KMS-11 (cell line): ENCODE measurements at regions not wholly inside any gene's neighbourhood (a gene's known extent, or its start where the extent isn't known, plus 50 kb on each side); places are given as distances from the start of the nearest gene placed in this dataset.
A peak's percentile ranks its signal among the peaks of the same experiment; 100 is the strongest.

Experiments used
- H2AFZ ChIP-seq: fragments of 200-600 bp; sonication (generic); 2 replicates; pipeline ENCODE4 v1.6.1; 2016; ENCODE audit warnings: antibody characterized with exemption, mixed run types, low read depth
- H3K27ac ChIP-seq: fragments of 200-600 bp; sonication (generic); 2 replicates; pipeline ENCODE4 v1.6.1; 2016; ENCODE audit warnings: mild to moderate bottlenecking, mixed run types
- H3K27me3 ChIP-seq: fragments of 200-600 bp; sonication (generic); 2 replicates; pipeline ENCODE4 v1.6.1; 2017; ENCODE audit warnings: mild to moderate bottlenecking, low read depth, mixed run types, moderate library complexity; ENCODE audit not compliant: insufficient read depth
- H3K36me3 ChIP-seq: fragments of 200-600 bp; sonication (generic); 2 replicates; pipeline ENCODE4 v1.6.1; 2017; ENCODE audit warnings: mild to moderate bottlenecking, mixed run types; ENCODE audit not compliant: insufficient read depth
- H3K4me1 ChIP-seq: fragments of 200-600 bp; sonication (generic); 2 replicates; pipeline ENCODE4 v1.6.1; 2016; ENCODE audit warnings: mild to moderate bottlenecking, low read depth, mixed run types; ENCODE audit not compliant: poor library complexity, severe bottlenecking
- H3K4me2 ChIP-seq: fragments of 200-600 bp; sonication (generic); 2 replicates; pipeline ENCODE4 v1.7.0; 2016; ENCODE audit warnings: mild to moderate bottlenecking, mixed run types
- H3K4me3 ChIP-seq: fragments of 200-600 bp; sonication (generic); IDR thresholded peaks from 2 replicates; pipeline ENCODE4 v1.6.1; 2017; ENCODE audit warnings: low read depth, low read length, mixed read lengths; ENCODE audit not compliant: insufficient read depth
- H3K79me2 ChIP-seq: fragments of 200-600 bp; sonication (generic); 2 replicates; pipeline ENCODE4 v1.6.1; 2016; ENCODE audit warnings: low read depth, mixed run types; ENCODE audit not compliant: insufficient read depth
- H3K9ac ChIP-seq: fragments of 200-600 bp; sonication (generic); 2 replicates; pipeline ENCODE4 v1.6.1; 2016; ENCODE audit warnings: mild to moderate bottlenecking, mixed run types
- H4K20me1 ChIP-seq: fragments of 200-600 bp; sonication (generic); 2 replicates; pipeline ENCODE4 v1.6.1; 2016; ENCODE audit warnings: mild to moderate bottlenecking, mixed run types; ENCODE audit not compliant: insufficient read depth
- TF ChIP-seq, protein P1 (sequence below): fragments of 200-600 bp; sonication (generic); conservative IDR thresholded peaks from 2 replicates; pipeline ENCODE4 v1.6.1; 2017; ENCODE audit warnings: low read depth, mild to moderate bottlenecking, antibody characterized with exemption, low read length, moderate library complexity, mixed read lengths

- H3K36me3 ChIP-seq = no peaks in the 10 kb centered on the region
- TF ChIP-seq, protein P1, sequence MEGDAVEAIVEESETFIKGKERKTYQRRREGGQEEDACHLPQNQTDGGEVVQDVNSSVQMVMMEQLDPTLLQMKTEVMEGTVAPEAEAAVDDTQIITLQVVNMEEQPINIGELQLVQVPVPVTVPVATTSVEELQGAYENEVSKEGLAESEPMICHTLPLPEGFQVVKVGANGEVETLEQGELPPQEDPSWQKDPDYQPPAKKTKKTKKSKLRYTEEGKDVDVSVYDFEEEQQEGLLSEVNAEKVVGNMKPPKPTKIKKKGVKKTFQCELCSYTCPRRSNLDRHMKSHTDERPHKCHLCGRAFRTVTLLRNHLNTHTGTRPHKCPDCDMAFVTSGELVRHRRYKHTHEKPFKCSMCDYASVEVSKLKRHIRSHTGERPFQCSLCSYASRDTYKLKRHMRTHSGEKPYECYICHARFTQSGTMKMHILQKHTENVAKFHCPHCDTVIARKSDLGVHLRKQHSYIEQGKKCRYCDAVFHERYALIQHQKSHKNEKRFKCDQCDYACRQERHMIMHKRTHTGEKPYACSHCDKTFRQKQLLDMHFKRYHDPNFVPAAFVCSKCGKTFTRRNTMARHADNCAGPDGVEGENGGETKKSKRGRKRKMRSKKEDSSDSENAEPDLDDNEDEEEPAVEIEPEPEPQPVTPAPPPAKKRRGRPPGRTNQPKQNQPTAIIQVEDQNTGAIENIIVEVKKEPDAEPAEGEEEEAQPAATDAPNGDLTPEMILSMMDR = no peak
- no peak overlapping the region for H3K4me3 ChIP-seq
- no peaks in the 10 kb centered on the region for H3K79me2 ChIP-seq
- H3K27ac ChIP-seq = no peak overlapping the region
- H4K20me1 ChIP-seq = no peaks in the 10 kb centered on the region
- H2AFZ ChIP-seq = no peak overlapping the region
- no peaks in the 10 kb centered on the region for H3K27me3 ChIP-seq
- H3K9ac ChIP-seq = no peak overlapping the region
- no peaks in the 10 kb centered on the region for H3K4me1 ChIP-seq
- no peak overlapping the region for H3K4me2 ChIP-seq
Observed at GRCh38 chr4:106507440-106507839, 138.9 kb upstream of the GIMD1 start.

DNA sequence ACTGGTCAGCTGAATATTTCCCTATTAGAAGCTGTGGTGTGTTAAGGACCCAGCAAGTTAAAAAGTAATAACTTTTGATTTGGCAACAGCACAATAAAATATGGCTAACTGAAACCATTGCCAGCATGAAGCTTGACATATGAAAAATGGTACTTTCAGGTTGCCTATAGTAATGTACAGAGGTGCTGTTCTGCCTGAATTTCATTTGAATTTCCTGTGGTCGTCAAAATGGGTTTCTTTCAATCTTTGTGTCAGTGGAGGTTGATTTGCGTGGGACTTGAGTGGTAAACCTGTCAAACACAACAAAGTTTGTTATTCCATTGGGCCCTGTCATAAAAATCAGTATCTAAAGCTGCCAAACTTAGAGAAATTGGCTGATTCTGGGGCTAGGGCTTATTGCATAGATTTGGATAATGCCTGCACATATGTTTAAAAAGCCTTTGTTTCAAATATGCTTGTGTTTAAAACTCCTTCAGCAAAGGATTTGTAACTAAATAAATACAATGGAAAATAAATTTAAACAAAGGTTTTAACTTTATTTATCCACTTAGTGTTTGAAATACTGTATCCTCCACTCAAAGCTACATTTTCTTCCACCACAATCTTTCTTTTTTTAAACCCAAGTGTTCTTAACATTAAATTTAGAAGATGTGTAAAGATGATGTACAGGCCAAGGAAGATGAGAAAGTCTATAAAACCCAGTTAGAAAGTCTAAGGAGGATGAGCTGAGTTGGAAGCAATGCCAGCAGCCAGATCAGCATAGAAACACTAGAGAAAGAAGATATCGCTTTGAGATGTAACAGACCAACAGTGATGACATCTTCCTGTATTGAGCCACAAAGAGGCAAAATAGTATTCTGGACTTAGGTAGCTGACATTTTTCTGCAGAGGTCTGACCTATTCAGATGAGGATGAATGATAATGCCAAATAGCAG is 134.8 kb upstream of the GIMD1 start:
- H3K27ac ChIP-seq = no peak overlapping the region
- no peak overlapping the region for H3K9ac ChIP-seq
- no peak overlapping the region for H3K4me2 ChIP-seq
- H2AFZ ChIP-seq = no peak overlapping the region
- no peaks in the 10 kb centered on the region for H3K4me1 ChIP-seq
- no peaks in the 10 kb centered on the region for H3K36me3 ChIP-seq
- TF ChIP-seq, protein P1 = no peak
- H3K27me3 ChIP-seq = no peaks in the 10 kb centered on the region
- H3K79me2 ChIP-seq = no peaks in the 10 kb centered on the region
- no peaks in the 10 kb centered on the region for H4K20me1 ChIP-seq
- no peak overlapping the region for H3K4me3 ChIP-seq

- Histone ChIP-seq H3K4me2 (no peak overlapping the region), H2AFZ (no peak overlapping the region), H3K27me3 (no peaks in the 10 kb centered on the region), H3K36me3 (no peaks in the 10 kb centered on the region), H3K79me2 (no peaks in the 10 kb centered on the region), H3K9ac (no peak overlapping the region), H3K27ac (no peak overlapping the region), H4K20me1 (no peaks in the 10 kb centered on the region), H3K4me1 (no peaks in the 10 kb centered on the region), H3K4me3 (no peak overlapping the region)
- TF ChIP-seq, protein P1 = peak; percentile 33; the same call in 1 of the 2 replicates
Observed at GRCh38 chr4:106502106-106502699, 133.6 kb upstream of the GIMD1 start.

DNA sequence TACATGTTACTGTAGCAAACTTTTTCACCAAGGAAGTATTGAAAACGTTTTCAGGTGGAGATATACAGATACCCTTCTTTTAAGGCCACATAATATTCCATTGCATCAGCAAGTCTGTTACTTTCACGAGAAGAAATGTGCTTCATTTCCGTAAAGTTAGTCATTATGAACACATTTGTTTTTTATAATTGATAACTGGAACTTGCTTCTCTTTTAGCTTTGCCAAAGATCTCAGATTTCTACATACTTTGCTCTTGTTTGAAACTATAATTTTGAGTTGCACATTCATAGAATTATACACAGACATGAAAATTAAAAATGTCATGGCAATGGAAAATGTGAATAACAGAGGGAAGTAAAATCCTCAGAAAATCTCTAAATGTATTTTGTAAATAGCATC is 128.7 kb upstream of the GIMD1 start:
- no peak overlapping the region for H3K4me2 ChIP-seq

More for the DNA sequence above, 128.7 kb upstream of the GIMD1 start:
- TF ChIP-seq, protein P1 = no peak
- Histone ChIP-seq H3K9ac (no peak overlapping the region), H3K4me1 (no peaks in the 10 kb centered on the region), H3K27me3 (no peaks in the 10 kb centered on the region), H4K20me1 (no peaks in the 10 kb centered on the region), H3K36me3 (no peaks in the 10 kb centered on the region), H3K4me3 (no peak overlapping the region), H3K27ac (no peak overlapping the region), H2AFZ (no peak overlapping the region), H3K79me2 (no peaks in the 10 kb centered on the region)
